K562 (cell line): ENCODE measurements at regions not wholly inside any gene's neighbourhood (a gene's known extent, or its start where the extent isn't known, plus 50 kb on each side); places are given as distances from the start of the nearest gene placed in this dataset.

Source experiments
- ATAC-seq: fragments of 200-7000 bp; cut with Tn5 transposase; 3 replicates; pipeline ENCODE4 v1.9.1; 2020; ENCODE audit warnings: moderate library complexity
- BruUV-seq: library from RNA; stranded (reverse); fragments of 400-500 nt; replicated peaks from 2 replicates; lab custom pipeline; 2021; lab: Mats Ljungman, UMichigan
- CTCF ChIA-PET: fragments of 300-600 bp; formaldehyde crosslinking; extraction: SDS; loops from one replicate; lab custom pipeline; 2021; ENCODE audit warnings: low intra/inter-chr PET ratio; lab: Yijun Ruan, JAX
- POLR2A ChIA-PET: fragments of 300-600, 350-650 bp; sonication (Branson Sonifier 250); formaldehyde crosslinking; extraction: SDS; loops from one replicate; lab custom pipeline; 2021; ENCODE audit warnings: antibody characterized with exemption, inconsistent platforms; lab: Yijun Ruan, JAX
- DNase-seq, 4 experiments: peaks; one replicate each; pipeline versions ENCODE4 v3.0.0 to v3.0.0-alpha.2; 2011 to 2018; ENCODE audit warnings: low spot score in 3 of 4, mixed read lengths in 3 of 4; ENCODE audit errors: extremely low read depth in 1 of 4
- FAIRE-seq: peaks from 2 replicates; lab custom pipeline; 2011; peaks lifted over from hg19 to GRCh38; lab: Jason Lieb, UNC
- H2AFZ ChIP-seq: 2 replicates; pipeline ENCODE4 v1.6.0; 2011; ENCODE audit warnings: low read depth, low read length, control low read depth, inconsistent platforms
- H3K27ac ChIP-seq: fragments of 200-600 bp; 3 replicates; pipeline ENCODE4 v1.8.0; 2011; ENCODE audit warnings: low read depth, mild to moderate bottlenecking, control low read depth, inconsistent platforms, low read length, moderate library complexity, mixed read lengths; ENCODE audit errors: extremely low read depth
- H3K27me3 ChIP-seq, 2 experiments: fragments of 300-600 bp in 1 of 2; 2 replicates in 1 of 2; 3 replicates in 1 of 2; pipeline versions ENCODE4 v1.6.0 to v1.8.0; 2011; ENCODE audit warnings: inconsistent platforms in 2 of 2, low read length in 2 of 2, mild to moderate bottlenecking in 1 of 2, mixed read lengths in 1 of 2, moderate library complexity in 1 of 2; ENCODE audit not compliant: control insufficient read depth in 2 of 2, insufficient read depth in 2 of 2
- H3K36me3 ChIP-seq: fragments of 300-600 bp; 3 replicates; pipeline ENCODE4 v1.8.0; 2011; ENCODE audit warnings: mild to moderate bottlenecking, low read length, inconsistent platforms; ENCODE audit not compliant: control insufficient read depth, insufficient read depth
- H3K4me1 ChIP-seq, 2 experiments: fragments of 200-600 bp in 1 of 2; replicated peaks in 1 of 2; 2 replicates in 1 of 2; 3 replicates in 1 of 2; pipeline versions ENCODE4 v1.5.1 to v1.8.0; 2011; ENCODE audit warnings: inconsistent platforms in 2 of 2, low read length in 2 of 2, mild to moderate bottlenecking in 1 of 2, mixed read lengths in 1 of 2, moderate library complexity in 1 of 2; ENCODE audit not compliant: control insufficient read depth in 2 of 2, insufficient read depth in 2 of 2
- H3K4me2 ChIP-seq: 2 replicates; pipeline ENCODE4 v1.6.1; 2011; ENCODE audit warnings: low read length, control low read depth, inconsistent platforms, mixed read lengths; ENCODE audit not compliant: insufficient read depth
- H3K4me3 ChIP-seq: fragments of 200-600 bp; sonication (generic), shearing (Covaris generic); 2 replicates; pipeline ENCODE4 v1.5.1; 2016; ENCODE audit warnings: control low read depth, inconsistent platforms
- H3K79me2 ChIP-seq: fragments of 200-600 bp; 3 replicates; pipeline ENCODE4 v1.8.0; 2011; ENCODE audit warnings: low read length, inconsistent platforms; ENCODE audit not compliant: control insufficient read depth, insufficient read depth
- H3K9ac ChIP-seq, 2 experiments: 2 replicates each; pipeline versions ENCODE4 v1.6.0 to v1.6.1; 2011; ENCODE audit warnings: low read depth in 2 of 2, low read length in 2 of 2, control low read depth in 1 of 2, inconsistent platforms in 1 of 2, mild to moderate bottlenecking in 1 of 2, mixed read lengths in 1 of 2; ENCODE audit not compliant: insufficient read depth in 1 of 2
- H3K9me1 ChIP-seq: one replicate; pipeline ENCODE4 v1.6.0; 2011; ENCODE audit warnings: inconsistent platforms, mild to moderate bottlenecking, low read length, moderate library complexity; ENCODE audit not compliant: control insufficient read depth, insufficient read depth
- H3K9me3 ChIP-seq: replicated peaks from 2 replicates; pipeline ENCODE4 v1.5.1; 2011; ENCODE audit warnings: low read depth, low read length, inconsistent platforms; ENCODE audit not compliant: control insufficient read depth, insufficient read depth
- H4K20me1 ChIP-seq: replicated peaks from 2 replicates; pipeline ENCODE4 v1.6.1; 2011; ENCODE audit warnings: low read length, inconsistent platforms, mixed read lengths; ENCODE audit not compliant: control insufficient read depth, insufficient read depth
- CBX8 ChIP-seq: fragments of 200-600 bp; sonication (generic); IDR thresholded peaks from 2 replicates; pipeline ENCODE4 v1.6.1; 2012; ENCODE audit warnings: borderline replicate concordance, mixed run types, low read depth, mild to moderate bottlenecking, moderate library complexity, mixed read lengths, low read length, control low read depth, inconsistent platforms; ENCODE audit not compliant: poor library complexity, severe bottlenecking; ENCODE audit errors: extremely low read depth
- ELF4 ChIP-seq: fragments of 450-650 bp; formaldehyde crosslinking; IDR thresholded peaks from 2 replicates; pipeline ENCODE4 v1.4.0; 2022; ENCODE audit warnings: missing genetic modification characterization
- LEF1 ChIP-seq: fragments of 450-650 bp; IDR thresholded peaks from 2 replicates; pipeline ENCODE4 v1.6.1; 2016; ENCODE audit warnings: mild to moderate bottlenecking
- ZNF79 ChIP-seq: fragments of 250-450 bp; sonication (Bioruptor Pico); IDR thresholded peaks from 2 replicates; pipeline ENCODE4 v1.4.0; 2020; ENCODE audit warnings: low read depth, mild to moderate bottlenecking, moderate library complexity
- WGBS: fragments of 100-300 bp; shearing (Covaris generic); methylation state at CpG from one replicate; pipeline ENCODE4 v1.1.6; 2016; ENCODE audit warnings: low coverage, mixed read lengths; ENCODE audit not compliant: insufficient coverage; ENCODE audit errors: missing lambda C conversion rate; 5-methylcytosine and 5-hydroxymethylcytosine counted together
- in situ Hi-C: fragments of 300-500 bp; cut with MboI; formaldehyde crosslinking; loops from 4 replicates; pipeline ENCODE4 v1.15.0; 2018; ENCODE audit warnings: inconsistent platforms, mixed read lengths
- intact Hi-C: fragments of 100-400 bp; cut with micrococcal nuclease; formaldehyde crosslinking; loops from 2 replicates; pipeline ENCODE4 v1.14.2; 2022
- TF ChIP-seq, protein P1 (sequence below): fragments of 250-450 bp; sonication (Bioruptor Pico); IDR thresholded peaks from 2 replicates; pipeline ENCODE4 v1.8.0; 2021; ENCODE audit warnings: borderline replicate concordance, mild to moderate bottlenecking, moderate library complexity; ENCODE audit not compliant: poor library complexity, severe bottlenecking

DNA sequence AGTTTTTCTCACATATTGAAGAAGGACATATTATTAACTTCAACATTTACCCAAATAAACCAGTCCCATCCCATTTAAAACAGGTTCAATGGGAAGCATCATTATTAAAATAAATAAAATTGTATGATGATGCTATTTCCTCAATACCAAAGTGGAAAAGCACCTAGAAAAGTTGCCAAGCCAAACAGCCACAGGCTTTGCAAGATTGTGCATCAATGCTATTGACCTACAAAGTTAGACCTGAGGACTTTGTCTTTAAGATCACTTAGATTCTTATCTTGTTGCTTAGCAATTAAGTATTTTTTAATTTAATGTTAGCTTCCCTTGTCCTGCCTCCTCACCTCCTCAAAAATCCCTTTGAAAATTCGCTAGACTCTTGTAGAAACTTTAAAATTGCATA lies 132.1 kb downstream of the SAMD5 start (continued):
- TF ChIP-seq, protein P1, sequence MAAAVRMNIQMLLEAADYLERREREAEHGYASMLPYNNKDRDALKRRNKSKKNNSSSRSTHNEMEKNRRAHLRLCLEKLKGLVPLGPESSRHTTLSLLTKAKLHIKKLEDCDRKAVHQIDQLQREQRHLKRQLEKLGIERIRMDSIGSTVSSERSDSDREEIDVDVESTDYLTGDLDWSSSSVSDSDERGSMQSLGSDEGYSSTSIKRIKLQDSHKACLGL (CRISPR knock-in tag): no peak
- TF ChIP-seq ZNF79 (CRISPR knock-in tag): no peak
- no peak for TF ChIP-seq LEF1

DNA sequence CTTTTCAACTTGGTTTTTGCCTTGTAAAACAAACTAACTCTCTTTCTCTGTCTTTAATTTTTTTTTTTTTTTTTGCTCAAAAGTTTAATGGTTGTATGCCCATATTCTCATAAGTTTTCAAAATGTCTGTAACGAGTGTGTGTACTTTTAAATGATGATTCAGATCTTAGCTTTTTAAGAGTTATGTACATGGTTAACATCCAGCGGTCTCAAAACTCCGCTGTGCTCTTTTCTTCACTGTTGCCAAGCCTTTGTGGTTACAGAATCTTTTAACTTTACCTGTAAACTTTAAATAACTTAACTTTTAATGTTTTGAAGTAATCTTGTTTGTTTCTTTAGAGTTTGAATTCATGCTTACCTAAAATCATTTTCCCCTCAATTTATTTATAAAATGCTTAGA lies 133.0 kb downstream of the SAMD5 start:
- in situ Hi-C loops (no loop called here), intact Hi-C loops (no loop called here)
- BruUV-seq: no TSS peak
- WGBS: 13% methylated on average over 3 of the region's 3 CpGs
- FAIRE-seq (no peak), ATAC-seq (no peak), DNase-seq (no peak)
- Histone ChIP-seq H3K79me2 (no peaks in the 10 kb centered on the region), H3K9me3 (no peaks in the 10 kb centered on the region), H3K27me3 (peaks cover 18 to 20% of the 10 kb centered on the region in 2 experiments; a peak in 4 of 5 replicates), H3K4me3 (no peak overlapping the region), H3K4me2 (no peak overlapping the region), H3K9me1 (no peaks in the 10 kb centered on the region), H2AFZ (no peak overlapping the region), H3K9ac (no peak overlapping the region), H4K20me1 (no peaks in the 10 kb centered on the region), H3K27ac (no peak overlapping the region), H3K4me1 (no peaks in the 10 kb centered on the region), H3K36me3 (no peaks in the 10 kb centered on the region)
- ChIA-PET CTCF (no interaction called here), POLR2A (no interaction called here)
- TF ChIP-seq CBX8 (peak; percentile 29), ELF4 (CRISPR knock-in tag) (no peak)
